Gastrocnemius medialis (tissue), 4 donors: ENCODE measurements at regions not wholly inside any gene's neighbourhood (a gene's known extent, or its start where the extent isn't known, plus 50 kb on each side); places are given as distances from the start of the nearest gene placed in this dataset.

Source experiments
- CTCF ChIP-seq, 5 experiments: fragments of 450-650 bp in 3 of 5; fragments of 200-600 bp in 2 of 5; sonication (generic) in 2 of 5; IDR thresholded peaks in 4 of 5; conservative IDR thresholded peaks in 1 of 5; 1 replicate in 4 of 5; 2 replicates in 1 of 5; pipeline ENCODE4 v1.5.1; 2016 to 2019; ENCODE audit warnings: antibody characterized with exemption in 5 of 5, mild to moderate bottlenecking in 3 of 5, moderate library complexity in 3 of 5
- POLR2A ChIP-seq, 2 donors: fragments of 450-650 bp; IDR thresholded peaks; one replicate each; pipeline ENCODE4 v1.6.1; 2017; ENCODE audit warnings: antibody characterized with exemption in 2 of 2, mild to moderate bottlenecking in 2 of 2, moderate library complexity in 2 of 2

- TF ChIP-seq POLR2A (IDR thresholded peaks at IDR 0.05), result no peak
- TF ChIP-seq CTCF (IDR thresholded peaks at IDR 0.05 in 4 of 5, conservative IDR thresholded peaks at IDR 0.05 in 1 of 5), result no peak
These were observed 207.0 kb upstream of the CXCL12 start for GRCh38 chr10:44591911-44592310.
